ENCODE measurements at regions not wholly inside any gene's neighbourhood (a gene's known extent, or its start where the extent isn't known, plus 50 kb on each side); places are given as distances from the start of the nearest gene placed in this dataset.

GRCh38 chr12:118746176-118746575 is 235.2 kb upstream of the SRRM4 start:
- no peak for TF ChIP-seq CTCF (IDR thresholded peaks at IDR 0.05; ENCODE audit: poor library complexity, severe bottlenecking)
- no peak for TF ChIP-seq MXI1 (conservative IDR thresholded peaks at IDR 0.05; ENCODE audit: poor library complexity, severe bottlenecking)
- TF ChIP-seq EZH2 (IDR thresholded peaks at IDR 0.05; ENCODE audit: borderline replicate concordance, insufficient read depth, low read length, poor library complexity, severe bottlenecking): no peak
- TF ChIP-seq POLR2AphosphoS5 (IDR thresholded peaks at IDR 0.05): no peak
- no peak for TF ChIP-seq TAF1 (IDR thresholded peaks at IDR 0.05; ENCODE audit: low read depth)
- TF ChIP-seq RAD21 (conservative IDR thresholded peaks at IDR 0.05): no peak
